ENCODE measurements at regions not wholly inside any gene's neighbourhood (a gene's known extent, or its start where the extent isn't known, plus 50 kb on each side); places are given as distances from the start of the nearest gene placed in this dataset.

DNA sequence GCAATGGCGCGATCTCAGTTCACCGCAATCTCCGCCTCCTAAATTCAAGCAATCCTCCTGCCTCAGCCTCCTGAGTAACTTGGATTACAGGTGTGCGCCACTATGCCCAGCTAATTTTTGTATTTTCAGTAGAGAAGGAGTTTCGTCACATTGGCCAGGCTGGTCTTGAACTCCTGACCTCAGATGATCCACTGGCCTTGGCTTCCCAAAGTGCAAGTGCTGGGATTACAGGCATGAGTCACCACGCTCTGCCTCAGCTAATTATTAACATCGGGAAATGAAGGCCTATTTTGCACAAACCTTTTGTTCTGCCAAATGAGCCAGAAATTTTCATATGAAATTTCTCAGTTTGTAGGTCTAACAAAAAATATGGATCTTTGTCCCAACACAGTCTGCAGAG is 106.7 kb upstream of the ODAD2 start:
- POLR2A ChIA-PET = no interaction called here
- no peak for FAIRE-seq

DNA sequence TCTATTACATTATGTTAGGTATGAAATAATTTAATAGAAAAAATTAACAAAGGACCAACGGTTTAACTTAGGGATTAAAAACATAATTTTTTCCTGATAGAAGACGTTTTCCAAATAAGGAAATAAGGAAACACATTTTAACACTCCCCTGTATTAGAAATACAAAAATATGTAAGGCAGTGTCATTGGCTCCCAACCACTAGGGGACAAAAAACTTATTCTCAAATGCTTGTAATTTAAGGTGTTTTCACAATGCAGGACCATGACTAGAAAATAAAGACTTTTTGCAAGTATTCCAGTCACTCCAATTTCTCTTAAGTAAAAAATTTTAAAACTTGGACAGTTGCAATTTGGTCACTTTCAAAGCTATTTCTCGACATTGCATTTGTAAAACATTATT is 98.8 kb upstream of the ODAD2 start:
- BruUV-seq (replicated peaks) = no TSS peak
- Histone ChIP-seq H3K9me1 (replicated peaks; ENCODE audit: control insufficient read depth, extremely low read depth, insufficient read depth, low read length) (no peaks in the 10 kb centered on the region), H3K9me3 (replicated peaks; ENCODE audit: control insufficient read depth, insufficient read depth, low read length) (no peaks in the 10 kb centered on the region), H3K27ac (ENCODE audit: insufficient read depth, low read depth, low read length) (no peak overlapping the region), H4K20me1 (replicated peaks; ENCODE audit: control insufficient read depth, extremely low read depth, insufficient read depth, low read length) (no peaks in the 10 kb centered on the region), H2AFZ (ENCODE audit: low read depth, low read length) (no peak overlapping the region), H3K4me3 (replicated peaks in 1 of 3; ENCODE audit: insufficient read depth in 1 of 3, low read depth in 1 of 3, low read length in 3 of 3) (no peak overlapping the region), H3K4me2 (ENCODE audit: insufficient read depth, low read length) (no peak overlapping the region), H3K4me1 (ENCODE audit: control insufficient read depth, extremely low read depth, insufficient read depth, low read length) (peaks cover 17% of the 10 kb centered on the region), H3K79me2 (ENCODE audit: control insufficient read depth, insufficient read depth, low read length) (no peaks in the 10 kb centered on the region), H3K9ac (replicated peaks; ENCODE audit: extremely low read depth, insufficient read depth, low read length) (no peak overlapping the region), H3K36me3 (ENCODE audit: control insufficient read depth in 2 of 2, extremely low read depth in 1 of 2, insufficient read depth in 2 of 2, low read length in 2 of 2) (no peaks in the 10 kb centered on the region), H3K27me3 (ENCODE audit: control insufficient read depth in 2 of 2, insufficient read depth in 2 of 2, low read length in 2 of 2) (no peaks in the 10 kb centered on the region)
- TF ChIP-seq JUN (IDR thresholded peaks at IDR 0.05; ENCODE audit: borderline replicate concordance, insufficient read depth, insufficient read length, low read depth) (no peak), FOS (IDR thresholded peaks at IDR 0.05; ENCODE audit: borderline replicate concordance, insufficient read depth, low read length) (no peak), GATA2 (IDR thresholded peaks at IDR 0.05; ENCODE audit: insufficient read depth, insufficient read length, low read depth, low read length) (no peak), EZH2 (IDR thresholded peaks at IDR 0.05; ENCODE audit: borderline replicate concordance, low read depth, low read length, severe bottlenecking) (no peak), MYC (IDR thresholded peaks at IDR 0.05; ENCODE audit: low read depth, low read length) (no peak), POLR2AphosphoS5 (IDR thresholded peaks at IDR 0.05; ENCODE audit: insufficient read depth, low read depth, low read length) (no peak), POLR2A (IDR thresholded peaks at IDR 0.05; ENCODE audit: low read depth, low read length) (no peak)
- TF ChIP-seq, protein P1, sequence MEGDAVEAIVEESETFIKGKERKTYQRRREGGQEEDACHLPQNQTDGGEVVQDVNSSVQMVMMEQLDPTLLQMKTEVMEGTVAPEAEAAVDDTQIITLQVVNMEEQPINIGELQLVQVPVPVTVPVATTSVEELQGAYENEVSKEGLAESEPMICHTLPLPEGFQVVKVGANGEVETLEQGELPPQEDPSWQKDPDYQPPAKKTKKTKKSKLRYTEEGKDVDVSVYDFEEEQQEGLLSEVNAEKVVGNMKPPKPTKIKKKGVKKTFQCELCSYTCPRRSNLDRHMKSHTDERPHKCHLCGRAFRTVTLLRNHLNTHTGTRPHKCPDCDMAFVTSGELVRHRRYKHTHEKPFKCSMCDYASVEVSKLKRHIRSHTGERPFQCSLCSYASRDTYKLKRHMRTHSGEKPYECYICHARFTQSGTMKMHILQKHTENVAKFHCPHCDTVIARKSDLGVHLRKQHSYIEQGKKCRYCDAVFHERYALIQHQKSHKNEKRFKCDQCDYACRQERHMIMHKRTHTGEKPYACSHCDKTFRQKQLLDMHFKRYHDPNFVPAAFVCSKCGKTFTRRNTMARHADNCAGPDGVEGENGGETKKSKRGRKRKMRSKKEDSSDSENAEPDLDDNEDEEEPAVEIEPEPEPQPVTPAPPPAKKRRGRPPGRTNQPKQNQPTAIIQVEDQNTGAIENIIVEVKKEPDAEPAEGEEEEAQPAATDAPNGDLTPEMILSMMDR (IDR thresholded peaks at IDR 0.05; ENCODE audit: extremely low read depth in 1 of 2, insufficient read depth in 1 of 2, low read depth in 1 of 2, low read length in 2 of 2) = no peak
- TF ChIP-seq, protein P2, sequence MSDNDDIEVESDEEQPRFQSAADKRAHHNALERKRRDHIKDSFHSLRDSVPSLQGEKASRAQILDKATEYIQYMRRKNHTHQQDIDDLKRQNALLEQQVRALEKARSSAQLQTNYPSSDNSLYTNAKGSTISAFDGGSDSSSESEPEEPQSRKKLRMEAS (IDR thresholded peaks at IDR 0.05; ENCODE audit: insufficient read depth, insufficient read length) = no peak
- ChIA-PET POLR2A (no interaction called here), CTCF (no interaction called here)
- dilution Hi-C loops (cut with MboI; ENCODE audit: extremely low pct_ligation_motif_present, low sequenced_read_pairs) = no loop called here
- no peak for FAIRE-seq
- DNase-seq (ENCODE audit: low read depth, low spot score) = no peak
- intact Hi-C loops (cut with micrococcal nuclease) = no loop called here

More for the DNA sequence above, 106.7 kb upstream of the ODAD2 start:
- no peak overlapping the region for H3K9ac ChIP-seq (replicated peaks; ENCODE audit: extremely low read depth, insufficient read depth, low read length)
- dilution Hi-C loops (cut with MboI; ENCODE audit: extremely low pct_ligation_motif_present, low sequenced_read_pairs) (no loop called here), intact Hi-C loops (cut with micrococcal nuclease) (no loop called here)
- CTCF ChIA-PET = no interaction called here
- DNase-seq (ENCODE audit: low read depth, low spot score) = no peak
- H2AFZ ChIP-seq (ENCODE audit: low read depth, low read length) = no peak overlapping the region
- H4K20me1 ChIP-seq (replicated peaks; ENCODE audit: control insufficient read depth, extremely low read depth, insufficient read depth, low read length) = no peaks in the 10 kb centered on the region
- no peaks in the 10 kb centered on the region for H3K36me3 ChIP-seq (ENCODE audit: control insufficient read depth in 2 of 2, extremely low read depth in 1 of 2, insufficient read depth in 2 of 2, low read length in 2 of 2)
- H3K79me2 ChIP-seq (ENCODE audit: control insufficient read depth, insufficient read depth, low read length) = no peaks in the 10 kb centered on the region
- H3K4me3 ChIP-seq (replicated peaks in 1 of 3; ENCODE audit: insufficient read depth in 1 of 3, low read depth in 1 of 3, low read length in 3 of 3) = no peak overlapping the region
- no peaks in the 10 kb centered on the region for H3K27me3 ChIP-seq (ENCODE audit: control insufficient read depth in 2 of 2, insufficient read depth in 2 of 2, low read length in 2 of 2)
- H3K27ac ChIP-seq (ENCODE audit: insufficient read depth, low read depth, low read length) = no peak overlapping the region
- BruUV-seq (replicated peaks) = no TSS peak
- no peak overlapping the region for H3K4me2 ChIP-seq (ENCODE audit: insufficient read depth, low read length)
- TF ChIP-seq, protein P1 (IDR thresholded peaks at IDR 0.05; ENCODE audit: extremely low read depth in 1 of 2, insufficient read depth in 1 of 2, low read depth in 1 of 2, low read length in 2 of 2) = no peak
- TF ChIP-seq POLR2A (IDR thresholded peaks at IDR 0.05; ENCODE audit: low read depth, low read length) = no peak
- no peak for TF ChIP-seq EZH2 (IDR thresholded peaks at IDR 0.05; ENCODE audit: borderline replicate concordance, low read depth, low read length, severe bottlenecking)
- no peak for TF ChIP-seq MYC (IDR thresholded peaks at IDR 0.05; ENCODE audit: low read depth, low read length)
- no peak for TF ChIP-seq FOS (IDR thresholded peaks at IDR 0.05; ENCODE audit: borderline replicate concordance, insufficient read depth, low read length)
- no peaks in the 10 kb centered on the region for H3K9me3 ChIP-seq (replicated peaks; ENCODE audit: control insufficient read depth, insufficient read depth, low read length)
- H3K9me1 ChIP-seq (replicated peaks; ENCODE audit: control insufficient read depth, extremely low read depth, insufficient read depth, low read length) = no peaks in the 10 kb centered on the region
- H3K4me1 ChIP-seq (ENCODE audit: control insufficient read depth, extremely low read depth, insufficient read depth, low read length) = no peaks in the 10 kb centered on the region

Measured in endothelial cell of umbilical vein (primary cell).